Right lobe of liver (tissue), 4 donors: ENCODE measurements at regions not wholly inside any gene's neighbourhood (a gene's known extent, or its start where the extent isn't known, plus 50 kb on each side); places are given as distances from the start of the nearest gene placed in this dataset.

ENCODE experiments used
- POLR2A ChIP-seq: fragments of 450-650 bp; IDR thresholded peaks from one replicate; pipeline ENCODE4 v1.6.1; 2017; ENCODE audit warnings: antibody characterized with exemption, mild to moderate bottlenecking
- TF ChIP-seq, protein P1 (sequence below), 4 donors: fragments of 200-600 bp in 3 of 4; fragments of 450-650 bp in 1 of 4; IDR thresholded peaks; one replicate each; pipeline versions ENCODE4 v1.5.1 to v1.8.0; 2016 to 2022; ENCODE audit warnings: antibody characterized with exemption in 4 of 4, mild to moderate bottlenecking in 2 of 4
- donor health status: DM: no; HTN: no; CAD: no.
- donor health status: DM: no; HTN: no; CAD: no.
- donor health status: DM: no; HTN: yes; CAD: no.

DNA sequence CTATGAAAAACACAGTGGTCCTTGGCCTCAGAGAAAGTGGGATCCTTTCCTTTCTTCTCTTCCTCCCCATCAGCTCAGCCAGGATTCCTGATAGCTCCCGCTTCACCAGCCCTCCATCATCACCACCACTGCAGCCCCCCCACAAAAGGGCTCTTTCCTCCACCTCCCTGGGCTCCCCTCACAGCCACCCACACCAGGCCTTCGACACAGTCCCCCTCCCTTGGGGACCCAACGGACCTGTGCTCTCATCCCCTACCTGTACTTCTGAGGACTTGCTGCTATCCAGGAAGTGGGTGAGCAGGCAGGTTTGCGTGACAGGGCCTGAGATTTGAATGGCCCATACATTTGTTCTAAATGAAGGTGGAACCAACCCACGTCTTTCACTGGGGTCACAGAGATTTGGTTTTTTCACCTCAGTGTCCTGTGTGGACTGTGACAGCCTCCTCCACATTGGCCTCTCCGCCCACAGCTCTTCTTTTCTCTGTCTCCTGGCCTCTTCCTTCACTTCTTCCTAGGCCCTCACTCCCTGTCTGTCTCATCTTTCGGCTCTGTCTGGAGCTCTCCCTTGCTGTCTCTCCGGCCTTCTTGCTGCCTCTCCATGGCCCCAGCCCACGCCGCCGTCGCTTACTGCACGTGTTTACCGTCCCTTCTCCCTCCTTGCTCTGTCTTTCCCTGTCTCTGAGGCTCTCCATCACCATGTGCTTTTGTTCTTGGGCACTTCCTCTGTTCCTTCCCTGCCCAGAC lies 238.6 kb downstream of the FOXD2 start:
- TF ChIP-seq, protein P1, sequence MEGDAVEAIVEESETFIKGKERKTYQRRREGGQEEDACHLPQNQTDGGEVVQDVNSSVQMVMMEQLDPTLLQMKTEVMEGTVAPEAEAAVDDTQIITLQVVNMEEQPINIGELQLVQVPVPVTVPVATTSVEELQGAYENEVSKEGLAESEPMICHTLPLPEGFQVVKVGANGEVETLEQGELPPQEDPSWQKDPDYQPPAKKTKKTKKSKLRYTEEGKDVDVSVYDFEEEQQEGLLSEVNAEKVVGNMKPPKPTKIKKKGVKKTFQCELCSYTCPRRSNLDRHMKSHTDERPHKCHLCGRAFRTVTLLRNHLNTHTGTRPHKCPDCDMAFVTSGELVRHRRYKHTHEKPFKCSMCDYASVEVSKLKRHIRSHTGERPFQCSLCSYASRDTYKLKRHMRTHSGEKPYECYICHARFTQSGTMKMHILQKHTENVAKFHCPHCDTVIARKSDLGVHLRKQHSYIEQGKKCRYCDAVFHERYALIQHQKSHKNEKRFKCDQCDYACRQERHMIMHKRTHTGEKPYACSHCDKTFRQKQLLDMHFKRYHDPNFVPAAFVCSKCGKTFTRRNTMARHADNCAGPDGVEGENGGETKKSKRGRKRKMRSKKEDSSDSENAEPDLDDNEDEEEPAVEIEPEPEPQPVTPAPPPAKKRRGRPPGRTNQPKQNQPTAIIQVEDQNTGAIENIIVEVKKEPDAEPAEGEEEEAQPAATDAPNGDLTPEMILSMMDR (IDR thresholded peaks at IDR 0.05) = no peak
- TF ChIP-seq POLR2A = no peak
